ENCODE measurements at regions not wholly inside any gene's neighbourhood (a gene's known extent, or its start where the extent isn't known, plus 50 kb on each side); places are given as distances from the start of the nearest gene placed in this dataset.

DNA sequence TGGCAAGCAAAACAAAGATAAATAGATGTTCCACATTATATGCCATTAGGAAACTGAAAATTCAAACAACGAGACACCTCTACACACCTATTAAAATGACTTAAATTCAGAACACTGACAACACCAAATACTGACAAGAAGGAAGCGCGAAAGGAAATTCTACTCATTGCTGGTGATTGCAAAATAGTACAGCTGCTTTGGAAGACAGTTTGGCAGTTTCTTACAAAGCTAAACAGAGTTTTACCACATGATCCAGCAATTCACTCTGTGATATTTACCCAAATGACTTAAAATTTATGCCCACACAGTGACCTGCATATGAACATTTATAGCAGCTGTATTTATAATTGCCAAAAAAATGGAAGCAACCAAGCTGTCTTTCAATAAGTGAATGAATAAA, 232.6 kb downstream of the CASP12 start:
- no peak overlapping the region for H3K4me2 ChIP-seq (ENCODE audit: control insufficient read depth, extremely low read depth, insufficient read depth, low read depth, low read length)
- H3K27me3 ChIP-seq (ENCODE audit: control insufficient read depth, extremely low read depth, insufficient read depth, low read length), result no peaks in the 10 kb centered on the region
- no peak for DNase-seq (ENCODE audit: low read depth, low spot score)
- no peaks in the 10 kb centered on the region for H3K9me3 ChIP-seq (ENCODE audit: control insufficient read depth, low read depth, low read length)
- H2AFZ ChIP-seq (ENCODE audit: control insufficient read depth, low read length), result no peak overlapping the region
- no peaks in the 10 kb centered on the region for H3K79me2 ChIP-seq (ENCODE audit: control insufficient read depth, insufficient read depth, low read length)
- H3K36me3 ChIP-seq (ENCODE audit: control insufficient read depth in 2 of 2, extremely low read depth in 1 of 2, insufficient read depth in 2 of 2, low read length in 2 of 2), result no peaks in the 10 kb centered on the region
- no peak overlapping the region for H3K4me3 ChIP-seq (ENCODE audit: control insufficient read depth in 2 of 3, extremely low read depth in 1 of 3, insufficient read depth in 2 of 3, low read depth in 1 of 3, low read length in 3 of 3)
- TF ChIP-seq EZH2 (IDR thresholded peaks at IDR 0.05; ENCODE audit: low read length), result no peak
- no peak for TF ChIP-seq CTCF (optimal IDR thresholded peaks at IDR 0.05 in 1 of 3, IDR thresholded peaks at IDR 0.05 in 1 of 3, conservative IDR thresholded peaks at IDR 0.05 in 1 of 3; ENCODE audit: extremely low read depth in 1 of 3, insufficient read depth in 2 of 3, low read length in 3 of 3)
- H3K4me1 ChIP-seq (ENCODE audit: control insufficient read depth, extremely low read depth, insufficient read depth, low read length), result peaks cover 9% of the 10 kb centered on the region
- H3K9ac ChIP-seq (ENCODE audit: control insufficient read depth, extremely low read depth, insufficient read depth, low read length), result no peak overlapping the region
- H3K27ac ChIP-seq (ENCODE audit: control insufficient read depth, insufficient read depth, low read length), result no peak overlapping the region
- no peaks in the 10 kb centered on the region for H3K9me1 ChIP-seq (ENCODE audit: control insufficient read depth, extremely low read depth, insufficient read depth, low read length)
- no peaks in the 10 kb centered on the region for H4K20me1 ChIP-seq (ENCODE audit: control insufficient read depth, extremely low read depth, insufficient read depth, low read length)
- dilution Hi-C loops (cut with MboI; ENCODE audit: extremely low pct_ligation_motif_present, low sequenced_read_pairs), result no loop called here
- FAIRE-seq, result no peak

DNA sequence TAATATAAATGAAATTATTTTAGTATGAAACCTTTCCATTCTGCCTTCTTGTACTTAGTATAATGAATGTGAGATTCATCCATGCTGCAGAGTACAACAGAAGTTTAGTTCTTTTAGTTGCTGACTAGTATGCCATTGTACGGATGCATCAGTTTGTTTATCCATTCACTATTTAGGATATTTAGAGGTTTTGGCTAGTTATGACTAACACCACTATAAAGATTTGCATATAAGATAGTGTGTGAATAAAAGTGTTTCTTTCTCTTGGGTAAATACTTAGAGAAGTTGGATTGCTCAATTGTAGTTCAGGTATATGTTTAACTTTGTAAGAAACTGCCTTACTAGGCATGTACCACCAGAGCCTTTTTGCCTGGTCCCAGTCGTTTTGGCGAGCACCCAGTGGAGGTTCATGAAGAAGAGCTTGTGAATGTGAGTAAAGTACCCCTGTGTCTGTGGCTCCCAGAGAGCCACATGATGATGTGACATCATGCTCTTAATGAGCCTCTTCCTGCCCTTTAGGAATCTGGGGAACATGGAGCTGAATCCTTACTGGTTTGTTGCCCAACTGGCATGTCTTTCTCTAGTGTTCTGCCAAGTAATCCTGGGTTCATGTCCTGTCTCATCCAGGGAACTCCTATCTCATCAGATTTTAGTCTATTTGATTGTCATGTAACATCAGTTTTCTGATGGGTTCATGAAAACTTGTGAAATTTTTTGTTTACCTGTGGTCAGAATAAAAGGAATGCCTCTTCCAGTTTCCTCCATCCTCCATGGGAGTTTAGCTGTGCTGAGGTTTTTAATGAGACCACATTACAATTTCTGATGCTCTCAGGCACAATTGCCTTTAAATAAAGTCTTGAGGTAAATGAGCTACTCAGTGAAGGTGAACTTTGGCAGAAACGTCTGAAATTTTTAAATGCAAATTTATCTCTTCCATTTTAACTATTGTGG, 234.8 kb downstream of the CASP12 start:
- DNase-seq (ENCODE audit: low read depth, low spot score) (no peak), FAIRE-seq (no peak)
- Histone ChIP-seq H3K9ac (ENCODE audit: control insufficient read depth, extremely low read depth, insufficient read depth, low read length) (no peak overlapping the region), H3K27ac (ENCODE audit: control insufficient read depth, insufficient read depth, low read length) (no peak overlapping the region), H3K4me2 (ENCODE audit: control insufficient read depth, extremely low read depth, insufficient read depth, low read depth, low read length) (no peak overlapping the region), H3K9me1 (ENCODE audit: control insufficient read depth, extremely low read depth, insufficient read depth, low read length) (no peaks in the 10 kb centered on the region), H3K79me2 (ENCODE audit: control insufficient read depth, insufficient read depth, low read length) (no peaks in the 10 kb centered on the region), H3K9me3 (ENCODE audit: control insufficient read depth, low read depth, low read length) (no peaks in the 10 kb centered on the region), H2AFZ (ENCODE audit: control insufficient read depth, low read length) (no peak overlapping the region), H4K20me1 (ENCODE audit: control insufficient read depth, extremely low read depth, insufficient read depth, low read length) (no peaks in the 10 kb centered on the region), H3K4me1 (ENCODE audit: control insufficient read depth, extremely low read depth, insufficient read depth, low read length) (no peaks in the 10 kb centered on the region), H3K27me3 (ENCODE audit: control insufficient read depth, extremely low read depth, insufficient read depth, low read length) (no peaks in the 10 kb centered on the region), H3K36me3 (ENCODE audit: control insufficient read depth in 2 of 2, extremely low read depth in 1 of 2, insufficient read depth in 2 of 2, low read length in 2 of 2) (no peaks in the 10 kb centered on the region), H3K4me3 (ENCODE audit: control insufficient read depth in 2 of 3, extremely low read depth in 1 of 3, insufficient read depth in 2 of 3, low read depth in 1 of 3, low read length in 3 of 3) (no peak overlapping the region)
- TF ChIP-seq EZH2 (IDR thresholded peaks at IDR 0.05; ENCODE audit: low read length) (no peak), CTCF (optimal IDR thresholded peaks at IDR 0.05 in 1 of 3, IDR thresholded peaks at IDR 0.05 in 1 of 3, conservative IDR thresholded peaks at IDR 0.05 in 1 of 3; ENCODE audit: extremely low read depth in 1 of 3, insufficient read depth in 2 of 3, low read length in 3 of 3) (no peak)
- dilution Hi-C loops (cut with MboI; ENCODE audit: extremely low pct_ligation_motif_present, low sequenced_read_pairs), result no loop called here
